ENCODE measurements at regions not wholly inside any gene's neighbourhood (a gene's known extent, or its start where the extent isn't known, plus 50 kb on each side); places are given as distances from the start of the nearest gene placed in this dataset.

DNA sequence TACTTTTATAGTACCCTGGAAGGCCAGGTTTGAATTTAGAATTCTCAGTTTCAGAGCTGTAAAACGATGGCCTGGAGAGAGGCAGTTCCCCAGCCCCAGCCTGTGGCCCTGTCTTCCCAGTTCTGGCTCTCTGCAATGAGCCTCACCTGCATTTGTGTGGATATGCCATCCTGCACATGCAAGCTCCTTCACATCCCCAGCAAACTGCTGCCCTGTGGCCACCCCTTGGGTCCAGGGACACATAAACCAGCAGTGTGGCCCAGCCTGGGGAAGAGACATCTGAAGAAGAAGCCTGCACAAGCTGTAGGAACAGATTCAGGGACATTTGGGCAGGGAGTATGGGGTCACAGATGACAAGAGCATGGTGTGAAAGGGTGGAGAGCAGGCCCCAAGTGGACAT, 174.3 kb upstream of the CRY1 start:
- TF ChIP-seq POLR2AphosphoS5 (IDR thresholded peaks at IDR 0.05; ENCODE audit: low read depth, low read length) (no peak), TAF1 (IDR thresholded peaks at IDR 0.05; ENCODE audit: borderline replicate concordance, insufficient read depth, low read length) (no peak), SIN3A (IDR thresholded peaks at IDR 0.05; ENCODE audit: borderline replicate concordance, insufficient read depth, low read length) (no peak), FOXP2 (optimal IDR thresholded peaks at IDR 0.05; ENCODE audit: borderline replicate concordance, extremely low read depth, extremely low read length, insufficient read depth) (no peak)
- TF ChIP-seq, protein P1, sequence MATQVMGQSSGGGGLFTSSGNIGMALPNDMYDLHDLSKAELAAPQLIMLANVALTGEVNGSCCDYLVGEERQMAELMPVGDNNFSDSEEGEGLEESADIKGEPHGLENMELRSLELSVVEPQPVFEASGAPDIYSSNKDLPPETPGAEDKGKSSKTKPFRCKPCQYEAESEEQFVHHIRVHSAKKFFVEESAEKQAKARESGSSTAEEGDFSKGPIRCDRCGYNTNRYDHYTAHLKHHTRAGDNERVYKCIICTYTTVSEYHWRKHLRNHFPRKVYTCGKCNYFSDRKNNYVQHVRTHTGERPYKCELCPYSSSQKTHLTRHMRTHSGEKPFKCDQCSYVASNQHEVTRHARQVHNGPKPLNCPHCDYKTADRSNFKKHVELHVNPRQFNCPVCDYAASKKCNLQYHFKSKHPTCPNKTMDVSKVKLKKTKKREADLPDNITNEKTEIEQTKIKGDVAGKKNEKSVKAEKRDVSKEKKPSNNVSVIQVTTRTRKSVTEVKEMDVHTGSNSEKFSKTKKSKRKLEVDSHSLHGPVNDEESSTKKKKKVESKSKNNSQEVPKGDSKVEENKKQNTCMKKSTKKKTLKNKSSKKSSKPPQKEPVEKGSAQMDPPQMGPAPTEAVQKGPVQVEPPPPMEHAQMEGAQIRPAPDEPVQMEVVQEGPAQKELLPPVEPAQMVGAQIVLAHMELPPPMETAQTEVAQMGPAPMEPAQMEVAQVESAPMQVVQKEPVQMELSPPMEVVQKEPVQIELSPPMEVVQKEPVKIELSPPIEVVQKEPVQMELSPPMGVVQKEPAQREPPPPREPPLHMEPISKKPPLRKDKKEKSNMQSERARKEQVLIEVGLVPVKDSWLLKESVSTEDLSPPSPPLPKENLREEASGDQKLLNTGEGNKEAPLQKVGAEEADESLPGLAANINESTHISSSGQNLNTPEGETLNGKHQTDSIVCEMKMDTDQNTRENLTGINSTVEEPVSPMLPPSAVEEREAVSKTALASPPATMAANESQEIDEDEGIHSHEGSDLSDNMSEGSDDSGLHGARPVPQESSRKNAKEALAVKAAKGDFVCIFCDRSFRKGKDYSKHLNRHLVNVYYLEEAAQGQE (IDR thresholded peaks at IDR 0.05; ENCODE audit: insufficient read depth in 1 of 2, low read depth in 2 of 2, low read length in 2 of 2), result no peak

DNA sequence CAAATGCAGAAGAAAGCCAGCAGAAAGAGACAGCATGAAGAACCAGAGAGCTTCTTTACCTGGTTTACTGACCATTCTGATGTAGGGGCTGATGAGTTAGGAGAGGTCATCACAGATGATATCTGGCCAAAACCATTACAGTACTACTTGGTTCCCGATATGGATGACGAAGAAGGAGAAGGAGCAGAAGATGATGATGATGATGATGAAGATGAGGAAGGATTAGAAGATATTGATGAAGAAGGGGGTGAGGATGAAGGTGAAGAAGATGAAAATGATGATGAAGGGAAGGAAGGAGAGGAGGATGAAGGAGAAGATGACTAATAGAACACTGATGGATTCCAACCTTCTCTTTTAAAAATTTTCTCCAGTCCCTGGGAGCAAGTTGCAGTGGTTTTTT, 178.2 kb upstream of the CRY1 start:
- TF ChIP-seq, protein P1 (IDR thresholded peaks at IDR 0.05; ENCODE audit: insufficient read depth in 1 of 2, low read depth in 2 of 2, low read length in 2 of 2), result no peak
- TF ChIP-seq FOXP2 (optimal IDR thresholded peaks at IDR 0.05; ENCODE audit: borderline replicate concordance, extremely low read depth, extremely low read length, insufficient read depth) (no peak), TAF1 (IDR thresholded peaks at IDR 0.05; ENCODE audit: borderline replicate concordance, insufficient read depth, low read length) (no peak), POLR2AphosphoS5 (IDR thresholded peaks at IDR 0.05; ENCODE audit: low read depth, low read length) (no peak), SIN3A (IDR thresholded peaks at IDR 0.05; ENCODE audit: borderline replicate concordance, insufficient read depth, low read length) (no peak)

DNA sequence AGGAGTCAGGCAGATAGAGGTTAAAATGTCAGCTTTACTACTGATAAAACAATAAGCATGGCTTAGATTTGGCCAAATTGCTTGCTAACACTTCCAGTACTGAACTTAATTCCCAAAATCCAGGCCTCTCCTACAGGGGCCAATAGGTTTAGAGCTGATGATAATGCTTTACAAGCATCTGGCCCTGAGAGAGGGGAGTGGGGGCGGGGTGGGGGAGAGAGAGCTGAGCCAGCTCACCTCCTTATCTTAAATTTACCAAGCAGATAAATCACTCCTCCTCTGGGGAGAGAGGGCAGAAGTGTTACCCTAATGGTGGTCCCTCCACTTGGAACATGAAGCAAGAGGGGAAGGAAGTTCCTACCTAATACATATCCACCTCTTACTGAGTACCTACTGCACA, 182.2 kb upstream of the CRY1 start:
- TF ChIP-seq FOXP2 (optimal IDR thresholded peaks at IDR 0.05; ENCODE audit: borderline replicate concordance, extremely low read depth, extremely low read length, insufficient read depth), result no peak

DNA sequence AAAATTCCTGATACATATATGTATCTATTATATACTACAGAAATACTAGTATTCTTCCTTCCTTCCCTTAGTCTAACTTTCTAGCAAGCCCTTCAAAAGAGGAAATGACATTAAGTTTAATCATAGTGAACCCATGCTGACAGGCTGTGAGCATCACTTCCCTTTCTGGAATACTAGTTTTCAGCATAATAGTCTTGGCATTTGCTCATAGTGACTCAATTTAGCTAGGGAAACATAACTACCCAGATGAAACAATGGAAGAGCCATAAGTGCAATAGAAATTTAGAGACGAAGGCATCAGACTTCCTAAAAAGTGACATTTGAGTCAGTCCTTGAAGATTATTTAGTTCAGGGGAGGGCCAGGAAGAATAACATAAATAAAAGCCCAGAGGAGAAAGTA, 184.5 kb upstream of the CRY1 start:
- TF ChIP-seq SIN3A (IDR thresholded peaks at IDR 0.05; ENCODE audit: borderline replicate concordance, insufficient read depth, low read length) (no peak), POLR2AphosphoS5 (IDR thresholded peaks at IDR 0.05; ENCODE audit: low read depth, low read length) (no peak), TAF1 (IDR thresholded peaks at IDR 0.05; ENCODE audit: borderline replicate concordance, insufficient read depth, low read length) (no peak), FOXP2 (optimal IDR thresholded peaks at IDR 0.05; ENCODE audit: borderline replicate concordance, extremely low read depth, extremely low read length, insufficient read depth) (no peak)
- TF ChIP-seq, protein P1 (IDR thresholded peaks at IDR 0.05; ENCODE audit: insufficient read depth in 1 of 2, low read depth in 2 of 2, low read length in 2 of 2), result no peak

DNA sequence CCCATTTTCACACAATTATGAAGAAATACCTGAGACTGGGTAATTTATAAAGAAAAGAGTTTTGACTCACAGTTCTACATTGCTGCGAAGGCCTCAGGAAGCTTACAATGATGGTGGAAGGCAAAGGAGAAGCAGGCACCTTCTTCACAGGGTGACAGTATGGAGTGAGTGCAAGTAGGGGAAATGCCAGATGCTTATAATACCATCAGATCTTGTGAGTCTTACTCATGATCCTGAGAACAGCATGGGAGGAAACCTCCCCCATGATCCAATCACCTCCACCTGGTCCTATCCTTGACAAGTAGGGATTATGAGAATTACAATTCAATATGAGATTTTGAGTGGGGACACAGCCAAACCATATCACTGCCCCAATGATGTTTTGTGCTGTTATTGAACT, 189.3 kb upstream of the CRY1 start:
- TF ChIP-seq SIN3A (IDR thresholded peaks at IDR 0.05; ENCODE audit: borderline replicate concordance, insufficient read depth, low read length), result no peak
- TF ChIP-seq FOXP2 (optimal IDR thresholded peaks at IDR 0.05; ENCODE audit: borderline replicate concordance, extremely low read depth, extremely low read length, insufficient read depth), result no peak
- TF ChIP-seq POLR2AphosphoS5 (IDR thresholded peaks at IDR 0.05; ENCODE audit: low read depth, low read length), result no peak
- TF ChIP-seq, protein P1 (IDR thresholded peaks at IDR 0.05; ENCODE audit: insufficient read depth in 1 of 2, low read depth in 2 of 2, low read length in 2 of 2), result no peak
- TF ChIP-seq TAF1 (IDR thresholded peaks at IDR 0.05; ENCODE audit: borderline replicate concordance, insufficient read depth, low read length), result no peak
